HL-60 (cell line): ENCODE measurements at regions not wholly inside any gene's neighbourhood (a gene's known extent, or its start where the extent isn't known, plus 50 kb on each side); places are given as distances from the start of the nearest gene placed in this dataset.

Experiments
- DNase-seq, 2 experiments: peaks; one replicate each; pipeline ENCODE4 v3.0.0-alpha.2; 2010 to 2020; ENCODE audit warnings: low read depth in 1 of 2, low spot score in 1 of 2
- H3K27ac ChIP-seq: fragments of 250-450 bp; sonication (Bioruptor Pico); replicated peaks from 2 replicates; pipeline ENCODE4 v1.5.1; 2020; ENCODE audit warnings: mild to moderate bottlenecking, moderate library complexity
- H3K27me3 ChIP-seq: fragments of 250-450 bp; sonication (Bioruptor Pico); 2 replicates; pipeline ENCODE4 v1.5.1; 2021; ENCODE audit warnings: mild to moderate bottlenecking, moderate library complexity; ENCODE audit not compliant: insufficient read depth, poor library complexity, severe bottlenecking
- H3K4me3 ChIP-seq: replicated peaks from 2 replicates; pipeline ENCODE4 v1.5.1; 2011; ENCODE audit warnings: mild to moderate bottlenecking, control low read depth, low read length; ENCODE audit not compliant: insufficient read depth
- CTCF ChIP-seq: IDR thresholded peaks from one replicate; pipeline ENCODE4 v1.5.1; 2011; ENCODE audit warnings: low read length, control low read depth, inconsistent platforms; ENCODE audit not compliant: insufficient read depth
- GABPA ChIP-seq: IDR thresholded peaks from 2 replicates; pipeline ENCODE4 v1.6.1; 2012; ENCODE audit warnings: low read depth
- POLR2AphosphoS5 ChIP-seq: IDR thresholded peaks from 2 replicates; pipeline ENCODE4 v1.6.1; 2012; ENCODE audit warnings: low read depth
- REST ChIP-seq: IDR thresholded peaks from 2 replicates; pipeline ENCODE4 v1.6.1; 2012; ENCODE audit warnings: low read depth; ENCODE audit not compliant: insufficient replicate concordance
- SPI1 ChIP-seq: IDR thresholded peaks from 2 replicates; pipeline ENCODE4 v1.6.1; 2012; ENCODE audit warnings: low read depth, mild to moderate bottlenecking, borderline replicate concordance

GRCh38 chr7:37594602-37595001 lies 89.0 kb upstream of the GPR141 start:
- no peak for TF ChIP-seq CTCF
- no peak for TF ChIP-seq POLR2AphosphoS5
- no peak for TF ChIP-seq GABPA
- no peak for TF ChIP-seq SPI1
- no peak for TF ChIP-seq REST
- Histone ChIP-seq H3K27ac (no peak overlapping the region), H3K4me3 (no peak overlapping the region), H3K27me3 (no peaks in the 10 kb centered on the region)
- DNase-seq: no peak

- no peak for DNase-seq
- Histone ChIP-seq H3K27ac (no peak overlapping the region), H3K4me3 (no peak overlapping the region), H3K27me3 (no peaks in the 10 kb centered on the region)
- TF ChIP-seq SPI1 (no peak), CTCF (no peak), POLR2AphosphoS5 (no peak), REST (no peak), GABPA (no peak)
Observed at GRCh38 chr7:37598824-37599223, 84.7 kb upstream of the GPR141 start.

GRCh38 chr7:37601321-37601720 lies 82.2 kb upstream of the GPR141 start:
- H3K27me3 ChIP-seq: no peaks in the 10 kb centered on the region
- no peak for DNase-seq
- H3K4me3 ChIP-seq: no peak overlapping the region
- no peak overlapping the region for H3K27ac ChIP-seq
- no peak for TF ChIP-seq REST
- no peak for TF ChIP-seq POLR2AphosphoS5
- TF ChIP-seq SPI1: no peak
- no peak for TF ChIP-seq GABPA
- TF ChIP-seq CTCF: no peak
